Caco-2 (cell line): ENCODE measurements at regions not wholly inside any gene's neighbourhood (a gene's known extent, or its start where the extent isn't known, plus 50 kb on each side); places are given as distances from the start of the nearest gene placed in this dataset.

Experiments used
- BruUV-seq: library from RNA; stranded (reverse); fragments of 400-500 nt; replicated peaks from 2 replicates; lab custom pipeline; 2021; lab: Mats Ljungman, UMichigan
- CTCF ChIA-PET: fragments of 300-600 bp; sonication (Branson Sonifier 250); formaldehyde crosslinking; loops from one replicate; lab custom pipeline; 2022; ENCODE audit warnings: antibody characterized with exemption; lab: Charles Lee
- POLR2A ChIA-PET: fragments of 300-600 bp; sonication (Branson Sonifier 250); formaldehyde crosslinking; loops from one replicate; lab custom pipeline; 2022; ENCODE audit warnings: antibody characterized with exemption; lab: Charles Lee
- DNase-seq, 2 experiments: peaks; one replicate each; pipeline versions ENCODE4 v3.0.0 to v3.0.0-alpha.2; 2020 to 2022
- H3K27me3 ChIP-seq: replicated peaks from 2 replicates; pipeline ENCODE4 v1.6.0; 2011; ENCODE audit warnings: low read length; ENCODE audit not compliant: control insufficient read depth, insufficient read depth
- H3K36me3 ChIP-seq: 2 replicates; pipeline ENCODE4 v1.5.1; 2011; ENCODE audit warnings: low read length; ENCODE audit not compliant: control insufficient read depth, insufficient read depth
- H3K4me1 ChIP-seq: fragments of 250-450 bp; sonication (Bioruptor Pico); 2 replicates; pipeline ENCODE4 v1.5.1; 2020; ENCODE audit warnings: mild to moderate bottlenecking
- H3K4me3 ChIP-seq: 2 replicates; pipeline ENCODE4 v1.5.1; 2011; ENCODE audit warnings: low read depth, mild to moderate bottlenecking, control low read depth, low read length
- H3K9me3 ChIP-seq: fragments of 250-450 bp; sonication (Bioruptor Pico); 2 replicates; pipeline ENCODE4 v1.5.1; 2020; ENCODE audit warnings: mild to moderate bottlenecking, moderate library complexity
- H3K27ac Mint-ChIP-seq: one replicate; pipeline ENCODE4 v1.8.0; 2022; ENCODE audit warnings: mixed read lengths; ENCODE audit not compliant: unreplicated experiment
- H3K27me3 Mint-ChIP-seq: one replicate; pipeline ENCODE4 v1.8.0; 2022; ENCODE audit warnings: mixed read lengths; ENCODE audit not compliant: insufficient read depth, unreplicated experiment
- H3K36me3 Mint-ChIP-seq: one replicate; pipeline ENCODE4 v1.8.0; 2022; ENCODE audit warnings: mild to moderate bottlenecking, mixed read lengths; ENCODE audit not compliant: insufficient read depth, unreplicated experiment
- H3K4me1 Mint-ChIP-seq: one replicate; pipeline ENCODE4 v1.8.0; 2022; ENCODE audit warnings: low read depth, mixed read lengths; ENCODE audit not compliant: unreplicated experiment
- H3K4me3 Mint-ChIP-seq: one replicate; pipeline ENCODE4 v1.8.0; 2022; ENCODE audit warnings: mild to moderate bottlenecking, moderate library complexity, mixed read lengths; ENCODE audit not compliant: unreplicated experiment
- H3K9me3 Mint-ChIP-seq: one replicate; pipeline ENCODE4 v1.8.0; 2022; ENCODE audit warnings: mixed read lengths; ENCODE audit not compliant: unreplicated experiment
- intact Hi-C: fragments of 100-400 bp; cut with micrococcal nuclease; formaldehyde crosslinking; loops from one replicate; pipeline ENCODE4 v1.10.0; 2022; ENCODE audit not compliant: unreplicated experiment
- TF ChIP-seq, protein P1 (sequence below), 2 experiments: fragments of 200-600 bp in 1 of 2; IDR thresholded peaks; 1 replicate in 1 of 2; 2 replicates in 1 of 2; pipeline versions ENCODE4 v1.5.1 to v1.8.0; 2011 to 2022; ENCODE audit warnings: antibody characterized with exemption in 1 of 2, control low read depth in 1 of 2, inconsistent platforms in 1 of 2, low read depth in 1 of 2, low read length in 1 of 2, mild to moderate bottlenecking in 1 of 2, moderate library complexity in 1 of 2; ENCODE audit not compliant: insufficient read depth in 1 of 2, severe bottlenecking in 1 of 2, unreplicated experiment in 1 of 2

DNA sequence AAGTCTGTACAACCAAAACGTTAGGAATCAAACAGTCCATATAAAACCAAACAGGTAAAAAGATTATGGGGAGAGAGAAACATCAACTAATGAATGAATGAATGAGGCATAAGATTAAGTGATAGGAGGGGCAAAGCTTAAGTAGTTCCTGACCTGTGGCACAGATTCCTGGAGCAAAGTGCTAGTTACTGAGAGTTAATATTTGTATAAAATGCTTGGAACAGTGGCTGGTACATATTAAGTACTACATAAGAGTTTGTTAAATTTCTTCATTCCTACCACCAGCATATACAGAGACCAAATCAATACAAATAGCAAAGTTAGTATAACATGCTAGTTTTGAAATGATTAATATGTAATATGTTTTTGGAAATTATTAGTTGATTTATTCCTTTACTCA lies 363.7 kb downstream of the ADAM29 start:
- peaks cover 3% of the 10 kb centered on the region for H3K27me3 Mint-ChIP-seq
- BruUV-seq = no TSS peak
- CTCF ChIA-PET = no interaction called here
- TF ChIP-seq, protein P1, sequence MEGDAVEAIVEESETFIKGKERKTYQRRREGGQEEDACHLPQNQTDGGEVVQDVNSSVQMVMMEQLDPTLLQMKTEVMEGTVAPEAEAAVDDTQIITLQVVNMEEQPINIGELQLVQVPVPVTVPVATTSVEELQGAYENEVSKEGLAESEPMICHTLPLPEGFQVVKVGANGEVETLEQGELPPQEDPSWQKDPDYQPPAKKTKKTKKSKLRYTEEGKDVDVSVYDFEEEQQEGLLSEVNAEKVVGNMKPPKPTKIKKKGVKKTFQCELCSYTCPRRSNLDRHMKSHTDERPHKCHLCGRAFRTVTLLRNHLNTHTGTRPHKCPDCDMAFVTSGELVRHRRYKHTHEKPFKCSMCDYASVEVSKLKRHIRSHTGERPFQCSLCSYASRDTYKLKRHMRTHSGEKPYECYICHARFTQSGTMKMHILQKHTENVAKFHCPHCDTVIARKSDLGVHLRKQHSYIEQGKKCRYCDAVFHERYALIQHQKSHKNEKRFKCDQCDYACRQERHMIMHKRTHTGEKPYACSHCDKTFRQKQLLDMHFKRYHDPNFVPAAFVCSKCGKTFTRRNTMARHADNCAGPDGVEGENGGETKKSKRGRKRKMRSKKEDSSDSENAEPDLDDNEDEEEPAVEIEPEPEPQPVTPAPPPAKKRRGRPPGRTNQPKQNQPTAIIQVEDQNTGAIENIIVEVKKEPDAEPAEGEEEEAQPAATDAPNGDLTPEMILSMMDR (IDR thresholded peaks at IDR 0.05; ENCODE audit: insufficient read depth in 1 of 2, low read depth in 1 of 2, low read length in 1 of 2, severe bottlenecking in 1 of 2, unreplicated experiment in 1 of 2) = no peak
- no peak overlapping the region for H3K27ac Mint-ChIP-seq
- Histone ChIP-seq H3K36me3 (no peaks in the 10 kb centered on the region), H3K27me3 (no peaks in the 10 kb centered on the region), H3K4me1 (no peaks in the 10 kb centered on the region), H3K9me3 (no peaks in the 10 kb centered on the region), H3K4me3 (no peak overlapping the region)
- H3K4me3 Mint-ChIP-seq = no peak overlapping the region
- H3K36me3 Mint-ChIP-seq = no peaks in the 10 kb centered on the region
- DNase-seq = no peak
- intact Hi-C loops = loop anchor here (10.0 kb wide), 1 partner anchor 253 kb away; no protein-coding TSS in a partner anchor
- no peaks in the 10 kb centered on the region for H3K9me3 Mint-ChIP-seq
- no peaks in the 10 kb centered on the region for H3K4me1 Mint-ChIP-seq
- POLR2A ChIA-PET = no interaction called here

DNA sequence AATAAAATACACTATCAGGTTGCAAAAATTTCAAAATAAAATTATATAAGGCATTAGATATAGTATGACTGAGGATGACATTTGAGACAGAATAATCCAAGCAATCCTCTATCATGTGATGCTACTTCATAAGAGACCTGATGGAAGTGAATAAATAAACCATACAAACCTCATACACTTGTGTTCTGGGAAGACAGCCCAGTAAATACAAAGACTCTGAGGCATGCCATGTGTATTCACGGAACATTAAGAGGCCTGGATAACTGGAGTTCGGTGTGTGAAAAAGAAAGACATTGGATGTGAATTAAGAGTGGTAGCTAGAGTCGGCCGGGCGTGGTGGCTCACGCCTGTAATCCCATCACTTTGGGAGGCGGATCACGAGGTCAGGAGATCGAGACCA lies 364.2 kb downstream of the ADAM29 start:
- intact Hi-C loops = loop anchor here (10.0 kb wide), 1 partner anchor 252 kb away; no protein-coding TSS in a partner anchor
- ChIA-PET POLR2A (no interaction called here), CTCF (no interaction called here)
- Histone ChIP-seq H3K4me1 (no peaks in the 10 kb centered on the region), H3K36me3 (no peaks in the 10 kb centered on the region), H3K9me3 (no peaks in the 10 kb centered on the region), H3K27me3 (no peaks in the 10 kb centered on the region), H3K4me3 (no peak overlapping the region)
- Mint-ChIP-seq H3K27ac (no peak overlapping the region), H3K27me3 (peaks cover 3% of the 10 kb centered on the region), H3K4me1 (no peaks in the 10 kb centered on the region), H3K4me3 (no peak overlapping the region), H3K36me3 (no peaks in the 10 kb centered on the region), H3K9me3 (no peaks in the 10 kb centered on the region)
- BruUV-seq = no TSS peak
- TF ChIP-seq, protein P1 (IDR thresholded peaks at IDR 0.05; ENCODE audit: insufficient read depth in 1 of 2, low read depth in 1 of 2, low read length in 1 of 2, severe bottlenecking in 1 of 2, unreplicated experiment in 1 of 2) = no peak
- no peak for DNase-seq

DNA sequence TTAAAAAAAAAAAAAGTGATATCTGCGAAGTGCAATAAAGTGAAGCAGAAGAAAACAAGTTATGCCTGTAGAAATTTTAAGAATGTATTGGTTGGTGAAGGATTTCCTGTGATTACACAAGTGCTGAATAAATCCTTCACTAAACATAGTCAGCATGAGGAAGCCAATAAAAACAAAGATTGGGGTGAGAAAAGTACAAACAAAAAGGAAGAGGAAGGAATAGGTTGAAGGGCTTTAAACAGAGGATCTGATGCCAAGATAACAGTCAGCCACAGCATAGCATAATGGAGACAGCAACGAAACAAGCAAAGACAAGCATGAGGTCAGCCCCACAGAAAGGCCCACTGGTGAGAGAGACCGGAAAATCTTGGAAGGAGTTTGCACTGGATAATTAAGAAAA lies 372.2 kb downstream of the ADAM29 start:
- peaks cover 10% of the 10 kb centered on the region for H3K9me3 Mint-ChIP-seq
- H3K27ac Mint-ChIP-seq = no peak overlapping the region
- H3K4me1 Mint-ChIP-seq = peaks cover 7% of the 10 kb centered on the region
- H3K4me1 ChIP-seq = no peaks in the 10 kb centered on the region
- ChIA-PET CTCF (no interaction called here), POLR2A (no interaction called here)
- H3K36me3 Mint-ChIP-seq = no peaks in the 10 kb centered on the region
- H3K4me3 Mint-ChIP-seq = no peak overlapping the region
- no peaks in the 10 kb centered on the region for H3K9me3 ChIP-seq
- peaks cover under 1% of the 10 kb centered on the region for H3K27me3 Mint-ChIP-seq
- no peaks in the 10 kb centered on the region for H3K27me3 ChIP-seq
- TF ChIP-seq, protein P1 (IDR thresholded peaks at IDR 0.05; ENCODE audit: insufficient read depth in 1 of 2, low read depth in 1 of 2, low read length in 1 of 2, severe bottlenecking in 1 of 2, unreplicated experiment in 1 of 2) = no peak
- H3K4me3 ChIP-seq = no peak overlapping the region
- no TSS peak for BruUV-seq
- H3K36me3 ChIP-seq = no peaks in the 10 kb centered on the region
- DNase-seq = no peak
- intact Hi-C loops = no loop called here
